Activated gamma-delta T cell (primary cell): ENCODE measurements at regions not wholly inside any gene's neighbourhood (a gene's known extent, or its start where the extent isn't known, plus 50 kb on each side); places are given as distances from the start of the nearest gene placed in this dataset.

Experiments used
- DNase-seq: peaks from one replicate; lab custom pipeline; 2025; lab: John Stamatoyannopoulos, UW

GRCh38 chr21:16633831-16634459 lies 878.9 kb upstream of the CXADR start:
- no peak for DNase-seq

- no peak for DNase-seq
Observed at GRCh38 chr21:16634515-16634914, 878.3 kb upstream of the CXADR start.

GRCh38 chr21:16640297-16641027 lies 872.4 kb upstream of the CXADR start:
- DNase-seq, result no peak

GRCh38 chr21:16642353-16642752 lies 870.5 kb upstream of the CXADR start:
- no peak for DNase-seq

GRCh38 chr21:16644685-16645084 lies 868.2 kb upstream of the CXADR start:
- no peak for DNase-seq

GRCh38 chr21:16650714-16651366 lies 862.0 kb upstream of the CXADR start:
- DNase-seq, result no peak

GRCh38 chr21:16651956-16652355 lies 860.9 kb upstream of the CXADR start:
- no peak for DNase-seq

- DNase-seq, result no peak
Observed at GRCh38 chr21:16663436-16663835, 849.4 kb upstream of the CXADR start.

- no peak for DNase-seq
Observed at GRCh38 chr21:16667395-16667794, 845.4 kb upstream of the CXADR start.

- no peak for DNase-seq
Observed at GRCh38 chr21:16674949-16675348, 837.9 kb upstream of the CXADR start.

GRCh38 chr21:16676391-16676790 lies 836.5 kb upstream of the CXADR start:
- DNase-seq, result no peak

- DNase-seq, result no peak
Observed at GRCh38 chr21:16678429-16679160, 834.2 kb upstream of the CXADR start.

- no peak for DNase-seq
Observed at GRCh38 chr21:16695074-16695473, 817.8 kb upstream of the CXADR start.

- no peak for DNase-seq
Observed at GRCh38 chr21:16707274-16707673, 805.6 kb upstream of the CXADR start.

- no peak for DNase-seq
Observed at GRCh38 chr21:16708101-16708835, 804.6 kb upstream of the CXADR start.

- no peak for DNase-seq
Observed at GRCh38 chr21:16709866-16710550, 802.8 kb upstream of the CXADR start.

- no peak for DNase-seq
Observed at GRCh38 chr21:16711757-16712156, 801.1 kb upstream of the CXADR start.

- no peak for DNase-seq
Observed at GRCh38 chr21:16713331-16714117, 799.3 kb upstream of the CXADR start.

- no peak for DNase-seq
Observed at GRCh38 chr21:16740511-16740910, 772.3 kb upstream of the CXADR start.

- DNase-seq, result no peak
Observed at GRCh38 chr21:16741141-16741665, 771.6 kb upstream of the CXADR start.
